ENCODE measurements at regions not wholly inside any gene's neighbourhood (a gene's known extent, or its start where the extent isn't known, plus 50 kb on each side); places are given as distances from the start of the nearest gene placed in this dataset.

DNA sequence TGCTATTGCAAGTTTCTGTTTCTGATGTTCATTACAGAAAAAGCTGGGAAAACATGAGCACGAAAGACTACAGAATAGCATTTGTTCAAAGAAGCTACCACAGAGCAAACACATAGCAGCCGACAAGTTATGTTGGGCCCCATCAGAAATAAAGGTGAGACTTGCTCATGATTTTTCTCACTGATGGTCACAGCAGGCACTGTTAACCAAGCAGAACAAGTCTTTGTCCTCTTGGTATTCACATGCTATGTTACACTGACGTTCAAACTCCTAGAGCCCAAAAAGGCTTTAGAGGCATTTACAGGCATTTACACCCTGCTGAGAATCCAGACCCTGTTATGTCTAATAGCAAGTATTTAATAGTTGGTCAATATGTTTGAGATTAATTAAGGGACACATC, 235.0 kb upstream of the HNMT start:
- DNase-seq = no peak

- DNase-seq = no peak
Observed at GRCh38 chr2:137737559-137737958, 226.7 kb upstream of the HNMT start.

- DNase-seq = peak; percentile 4
Observed at GRCh38 chr2:137741784-137742362, 222.4 kb upstream of the HNMT start.

DNA sequence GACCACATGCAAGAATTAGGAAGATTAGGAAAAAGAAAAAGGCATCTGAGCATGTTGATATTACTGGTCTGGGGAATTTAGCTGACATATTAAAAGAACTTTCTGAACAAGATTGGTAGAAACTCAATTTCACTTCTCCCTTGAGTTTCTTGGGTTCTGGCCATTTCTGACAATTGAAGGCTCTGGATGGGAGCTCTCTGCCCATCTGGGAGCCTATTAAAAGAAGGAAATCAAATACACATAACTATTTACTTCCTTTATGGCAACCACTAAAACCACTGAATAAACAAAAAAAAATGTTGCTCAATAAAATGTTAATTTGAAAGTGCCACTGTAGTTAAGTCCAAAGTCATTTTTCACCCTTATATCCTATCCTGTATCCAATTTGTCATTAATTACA, 216.8 kb upstream of the HNMT start:
- no peak for DNase-seq

DNA sequence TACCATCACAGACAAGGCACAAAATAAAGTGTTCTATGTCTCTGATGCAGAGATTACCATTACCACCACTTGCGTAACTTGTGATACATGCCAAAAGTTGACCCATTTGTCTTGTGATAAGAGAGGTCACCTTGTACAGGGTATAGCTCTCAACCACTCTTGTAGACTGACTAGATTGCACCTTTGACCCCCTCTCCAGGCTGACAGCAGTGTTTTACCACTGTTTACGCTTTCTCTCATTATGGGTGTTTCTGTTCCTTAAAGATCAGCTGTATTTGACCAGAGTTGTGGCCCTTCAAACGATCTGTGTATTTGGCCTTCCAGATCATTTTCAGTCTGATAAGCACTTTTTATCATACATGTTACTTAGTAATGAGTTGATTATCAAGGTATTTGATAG, 215.7 kb upstream of the HNMT start:
- DNase-seq = no peak

DNA sequence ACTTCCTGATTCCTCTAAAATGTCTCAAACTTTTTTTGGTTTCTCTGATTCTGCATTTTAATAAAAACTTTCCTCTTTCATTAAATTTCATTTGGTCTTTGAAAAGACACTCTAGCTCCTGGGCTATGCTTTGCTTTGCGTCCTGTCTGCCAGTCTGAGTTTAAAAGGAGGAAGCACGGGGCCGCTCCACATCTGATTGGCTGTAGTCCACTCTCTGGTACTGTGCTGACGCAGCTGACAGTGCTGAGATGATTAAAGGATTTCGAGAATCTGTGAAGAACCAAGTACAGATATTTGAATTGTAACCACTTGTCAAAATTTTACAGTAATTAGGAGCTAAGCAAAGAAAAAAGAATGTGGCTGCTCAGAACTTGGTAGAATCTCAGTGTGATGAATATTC, 199.6 kb upstream of the HNMT start:
- DNase-seq = no peak

GRCh38 chr2:137769406-137769805, 194.9 kb upstream of the HNMT start:
- no peak for DNase-seq

DNA sequence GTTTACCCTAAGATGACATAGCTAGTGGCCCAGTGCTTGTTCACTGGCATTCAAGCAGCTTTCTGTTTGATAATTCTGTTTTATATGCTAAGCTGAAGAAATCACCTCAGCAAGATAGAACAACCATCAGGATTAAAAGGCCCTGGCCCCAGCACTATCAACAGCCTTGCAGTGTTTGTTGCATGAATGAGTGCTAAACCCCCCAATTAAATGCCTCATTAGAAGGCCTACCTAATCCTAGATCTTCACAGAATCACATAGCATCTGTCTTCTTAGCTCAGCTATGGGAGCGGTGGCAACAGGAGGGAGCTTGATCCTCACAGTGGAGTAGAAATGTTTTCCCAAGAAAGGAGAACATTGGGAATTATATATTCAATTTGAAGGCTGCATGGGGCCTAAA, 194.1 kb upstream of the HNMT start:
- DNase-seq = no peak

GRCh38 chr2:137771064-137771463, 193.2 kb upstream of the HNMT start:
- no peak for DNase-seq

DNA sequence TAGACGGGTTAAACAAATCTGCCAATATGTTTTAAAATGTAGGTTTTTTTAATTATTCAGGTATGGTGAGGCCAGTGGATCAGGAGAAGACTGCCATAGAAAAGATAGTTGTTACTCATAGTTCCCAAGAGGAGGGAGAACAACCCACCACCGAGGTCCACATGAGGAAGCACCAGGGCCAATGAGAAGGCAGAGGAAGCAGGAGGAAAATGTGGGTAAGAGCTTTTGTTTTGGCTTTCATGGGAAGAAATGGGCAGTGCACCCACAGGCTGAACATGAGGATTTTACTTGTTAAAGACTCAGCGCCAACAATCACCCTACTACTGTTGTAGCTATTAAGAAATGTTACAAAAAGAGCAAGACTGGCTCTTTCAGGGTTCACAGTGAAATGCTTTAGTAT, 191.8 kb upstream of the HNMT start:
- no peak for DNase-seq

- no peak for DNase-seq
Observed at GRCh38 chr2:137775529-137775928, 188.7 kb upstream of the HNMT start.

GRCh38 chr2:137776697-137777096, 187.6 kb upstream of the HNMT start:
- no peak for DNase-seq

DNA sequence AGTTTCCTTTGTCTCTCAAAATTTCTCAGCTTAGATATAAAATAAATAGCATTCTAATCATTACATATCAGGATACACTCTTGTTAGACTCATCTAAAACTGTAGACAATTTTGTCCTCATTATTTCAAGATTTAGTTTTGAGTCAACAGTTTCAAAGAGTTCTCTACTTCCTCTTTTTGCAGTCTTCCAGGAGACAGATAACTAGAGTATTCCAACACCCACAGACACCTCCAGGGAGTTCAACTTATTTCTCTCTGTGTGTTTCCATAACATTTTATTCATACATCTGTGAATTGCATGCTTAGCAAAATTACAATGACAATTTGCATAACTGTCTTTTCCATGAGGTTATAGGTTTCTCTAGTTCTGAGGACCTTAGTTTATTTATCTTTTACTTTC, 166.6 kb upstream of the HNMT start:
- DNase-seq = no peak

GRCh38 chr2:137799600-137799999, 164.7 kb upstream of the HNMT start:
- DNase-seq = no peak

GRCh38 chr2:137800386-137800785, 163.9 kb upstream of the HNMT start:
- DNase-seq = no peak

GRCh38 chr2:137801228-137801627, 163.0 kb upstream of the HNMT start:
- DNase-seq = no peak

GRCh38 chr2:137802038-137802437, 162.2 kb upstream of the HNMT start:
- DNase-seq = no peak

DNA sequence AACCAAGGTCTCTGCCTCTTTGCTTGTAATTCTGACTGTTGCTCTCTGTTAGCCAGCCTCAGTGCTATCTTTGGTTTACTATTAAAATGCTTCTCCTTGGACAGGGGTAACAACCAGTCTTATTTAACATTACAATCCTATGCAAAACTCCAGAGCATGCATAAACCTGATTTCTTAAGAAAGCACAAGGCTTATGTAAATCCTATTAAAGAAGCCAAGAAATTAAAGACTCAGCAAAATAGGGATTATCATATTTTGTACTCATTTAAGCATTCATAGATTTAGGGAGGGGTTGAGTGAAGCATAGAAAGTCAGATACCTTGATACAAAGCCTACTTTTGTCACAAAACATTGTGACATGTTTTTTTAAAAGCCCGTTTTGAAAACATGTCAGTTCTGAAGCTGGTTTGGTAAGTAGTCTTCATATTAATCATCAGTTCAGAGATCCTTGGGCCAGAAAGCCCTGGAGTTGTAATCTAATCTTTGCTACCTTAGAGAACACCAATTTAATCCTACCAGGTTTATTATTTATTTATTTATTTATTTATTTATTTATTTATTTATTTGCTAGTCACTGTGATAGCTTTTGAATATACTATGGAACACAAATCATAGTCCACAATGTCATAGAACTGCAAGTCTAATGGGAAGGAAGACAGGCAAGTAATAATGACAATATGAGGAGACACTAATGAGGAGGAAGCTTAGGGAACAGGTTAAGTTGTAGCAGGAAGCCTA, 158.0 kb upstream of the HNMT start:
- no peak for DNase-seq

DNA sequence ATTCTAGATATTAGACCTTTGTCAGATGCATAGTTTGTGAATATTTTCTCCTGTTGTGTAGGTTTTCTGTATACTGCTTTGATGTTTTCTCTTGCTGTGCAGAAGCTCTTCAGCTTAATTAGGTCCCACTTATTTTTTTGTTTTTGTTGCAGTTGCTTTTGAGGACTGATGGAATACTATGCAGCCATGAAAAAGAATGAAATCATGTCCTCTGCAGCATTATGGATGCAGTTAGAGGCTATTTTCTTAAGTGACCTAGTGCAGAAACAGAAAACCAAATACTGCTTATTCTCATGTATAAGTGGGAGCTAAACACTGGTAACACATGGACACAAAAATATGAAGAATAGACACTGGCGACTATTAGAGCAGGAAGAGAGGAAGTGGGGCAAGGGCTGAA, 155.0 kb upstream of the HNMT start:
- no peak for DNase-seq

GRCh38 chr2:137809837-137810236, 154.4 kb upstream of the HNMT start:
- DNase-seq = no peak

GRCh38 chr2:137812517-137812916, 151.8 kb upstream of the HNMT start:
- DNase-seq = no peak

DNA sequence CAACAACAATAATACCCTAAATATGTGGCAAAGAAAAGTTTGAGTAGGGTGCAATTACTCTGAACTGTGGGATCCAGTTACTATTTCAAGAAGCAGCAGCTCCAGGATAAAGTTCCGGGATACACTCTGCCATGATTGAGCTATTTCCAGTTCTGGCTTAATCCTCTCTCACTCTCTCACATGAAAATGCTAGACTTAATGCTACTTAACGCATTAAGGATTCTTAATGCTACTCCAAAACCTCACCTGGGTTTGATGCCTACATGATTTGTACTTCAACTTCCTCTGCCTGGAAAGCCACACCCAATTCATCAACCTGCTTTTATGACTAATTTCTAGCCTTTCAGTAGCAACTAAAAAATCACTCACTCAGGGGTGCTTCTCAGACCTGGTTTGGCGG, 151.1 kb upstream of the HNMT start:
- DNase-seq = no peak

DNA sequence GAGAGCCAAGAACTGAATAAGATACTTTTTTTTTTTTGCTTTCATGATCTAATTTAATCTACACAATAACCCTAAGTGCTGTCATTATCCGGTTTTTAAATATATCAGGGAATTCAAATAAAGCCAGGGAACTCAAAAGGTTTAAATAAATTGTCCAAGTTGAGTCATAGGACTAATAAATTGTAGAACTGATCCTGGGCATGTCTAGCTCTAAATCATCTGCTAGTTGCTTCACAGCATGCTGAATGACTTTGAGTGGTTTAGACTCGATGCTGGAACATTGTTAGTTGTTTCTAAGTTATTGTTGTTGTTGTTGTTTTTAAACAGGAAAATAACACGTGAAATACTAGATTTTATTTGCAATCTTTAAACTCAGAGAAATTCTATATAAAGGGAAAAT, 147.2 kb upstream of the HNMT start:
- DNase-seq = no peak

- no peak for DNase-seq
Observed at GRCh38 chr2:137823196-137823595, 141.1 kb upstream of the HNMT start.
